ENCODE measurements at regions not wholly inside any gene's neighbourhood (a gene's known extent, or its start where the extent isn't known, plus 50 kb on each side); places are given as distances from the start of the nearest gene placed in this dataset.

GRCh38 chr14:101007765-101008164, 104.2 kb upstream of the RTL1 start:
- TF ChIP-seq POLR2A (IDR thresholded peaks at IDR 0.05; ENCODE audit: borderline replicate concordance, extremely low read depth, insufficient read depth, insufficient read length), result no peak
- no peak for TF ChIP-seq CTCF (IDR thresholded peaks at IDR 0.05 in 2 of 3, conservative IDR thresholded peaks at IDR 0.05 in 1 of 3; ENCODE audit: borderline replicate concordance in 1 of 3, insufficient read depth in 1 of 3, low read depth in 2 of 3, low read length in 2 of 3)
- TF ChIP-seq SP1 (IDR thresholded peaks at IDR 0.05; ENCODE audit: low read depth), result no peak
- no peak for TF ChIP-seq RAD21 (IDR thresholded peaks at IDR 0.05; ENCODE audit: low read depth)
- TF ChIP-seq CEBPB (IDR thresholded peaks at IDR 0.05; ENCODE audit: low read depth), result no peak
- TF ChIP-seq EZH2 (IDR thresholded peaks at IDR 0.05), result no peak
- TF ChIP-seq REST (IDR thresholded peaks at IDR 0.05; ENCODE audit: low read depth), result no peak
- no peak for TF ChIP-seq ZNF274 (IDR thresholded peaks at IDR 0.05; ENCODE audit: low read depth, low read length)
- TF ChIP-seq POLR2AphosphoS5 (IDR thresholded peaks at IDR 0.05; ENCODE audit: low read depth, low read length), result no peak
- no peak for TF ChIP-seq TCF7L2 (IDR thresholded peaks at IDR 0.05; ENCODE audit: borderline replicate concordance, extremely low read depth, insufficient read depth, insufficient read length)
- no peak for TF ChIP-seq JUND (IDR thresholded peaks at IDR 0.05)
- no peak for TF ChIP-seq ZBTB33 (IDR thresholded peaks at IDR 0.05; ENCODE audit: extremely low read depth, insufficient replicate concordance, low read length)
